GM23338 (cell line): ENCODE measurements at regions not wholly inside any gene's neighbourhood (a gene's known extent, or its start where the extent isn't known, plus 50 kb on each side); places are given as distances from the start of the nearest gene placed in this dataset.

Experiments
- ATAC-seq: fragments of 200-7000 bp; cut with Tn5 transposase; 3 replicates; pipeline ENCODE4 v1.9.1; 2020
- DNase-seq: peaks from one replicate; pipeline ENCODE4 v3.0.0-alpha.2; 2015; ENCODE audit warnings: low spot score
- H2AFZ ChIP-seq: fragments of 200-600 bp; sonication (generic); 2 replicates; pipeline ENCODE4 v1.8.0; 2016; ENCODE audit warnings: antibody characterized with exemption, mild to moderate bottlenecking, moderate library complexity
- H3F3A ChIP-seq: fragments of 200-600 bp; sonication (generic); replicated peaks from 2 replicates; pipeline ENCODE4 v1.8.0; 2017; ENCODE audit warnings: antibody characterized with exemption, mixed run types, low read depth
- H3K27ac ChIP-seq: fragments of 200-600 bp; sonication (generic); 2 replicates; pipeline ENCODE4 v1.6.1; 2016; ENCODE audit warnings: low read depth
- H3K27me3 ChIP-seq: fragments of 200-600 bp; sonication (generic); 2 replicates; pipeline ENCODE4 v1.8.0; 2016; ENCODE audit warnings: mild to moderate bottlenecking, mixed run types, moderate library complexity; ENCODE audit not compliant: insufficient read depth
- H3K36me3 ChIP-seq: fragments of 200-600 bp; sonication (generic); 2 replicates; pipeline ENCODE4 v1.8.0; 2016; ENCODE audit warnings: mild to moderate bottlenecking; ENCODE audit not compliant: insufficient read depth
- H3K4me1 ChIP-seq: fragments of 200-600 bp; sonication (generic); 2 replicates; pipeline ENCODE4 v1.8.0; 2016; ENCODE audit warnings: mild to moderate bottlenecking, moderate library complexity; ENCODE audit not compliant: insufficient read depth
- H3K4me2 ChIP-seq: fragments of 200-600 bp; sonication (generic); 2 replicates; pipeline ENCODE4 v1.7.1; 2017; ENCODE audit warnings: mixed run types
- H3K4me3 ChIP-seq: fragments of 200-600 bp; sonication (generic); 2 replicates; pipeline ENCODE4 v1.6.1; 2016; ENCODE audit warnings: mixed run types
- H3K79me2 ChIP-seq: fragments of 200-600 bp; sonication (generic); replicated peaks from 2 replicates; pipeline ENCODE4 v1.8.0; 2017; ENCODE audit warnings: mild to moderate bottlenecking; ENCODE audit not compliant: insufficient read depth
- H3K9me2 ChIP-seq: fragments of 200-600 bp; sonication (generic); 2 replicates; pipeline ENCODE4 v1.8.0; 2017; ENCODE audit not compliant: insufficient read depth
- H4K20me1 ChIP-seq: fragments of 200-600 bp; sonication (generic); replicated peaks from 2 replicates; pipeline ENCODE4 v1.8.0; 2017; ENCODE audit warnings: mild to moderate bottlenecking; ENCODE audit not compliant: insufficient read depth
- H3K27ac Mint-ChIP-seq: 2 replicates; pipeline ENCODE4 v1.8.0; 2020; ENCODE audit warnings: inconsistent platforms, mild to moderate bottlenecking, moderate library complexity, mixed read lengths
- H3K27me3 Mint-ChIP-seq: 3 replicates; pipeline ENCODE4 v1.8.0; 2022; ENCODE audit warnings: low read depth, mild to moderate bottlenecking, moderate library complexity, mixed read lengths, inconsistent platforms; ENCODE audit not compliant: insufficient read depth, poor library complexity
- H3K36me3 Mint-ChIP-seq: 3 replicates; pipeline ENCODE4 v1.8.0; 2021; ENCODE audit warnings: low read depth, mild to moderate bottlenecking, inconsistent platforms, moderate library complexity, mixed read lengths
- H3K4me1 Mint-ChIP-seq: 3 replicates; pipeline ENCODE4 v1.8.0; 2020; ENCODE audit warnings: mild to moderate bottlenecking, inconsistent platforms, mixed read lengths
- H3K4me3 Mint-ChIP-seq: 3 replicates; pipeline ENCODE4 v1.8.0; 2021; ENCODE audit warnings: moderate library complexity, mild to moderate bottlenecking, inconsistent platforms, mixed read lengths
- H3K9me3 Mint-ChIP-seq: 3 replicates; pipeline ENCODE4 v1.8.0; 2020; ENCODE audit warnings: moderate library complexity, mild to moderate bottlenecking, inconsistent platforms, mixed read lengths
- CREB1 ChIP-seq: fragments of 250-450 bp; sonication (Bioruptor Pico); IDR thresholded peaks from 2 replicates; pipeline ENCODE4 v1.5.0; 2020; ENCODE audit warnings: low read depth, mild to moderate bottlenecking, moderate library complexity
- CTCF ChIP-seq, 2 experiments: fragments of 200-600 bp in 1 of 2; sonication (generic) in 1 of 2; conservative IDR thresholded peaks; 2 replicates each; pipeline versions ENCODE4 v1.5.1 to v1.6.1; 2016 to 2017; ENCODE audit warnings: antibody characterized with exemption in 2 of 2, low read depth in 2 of 2, mild to moderate bottlenecking in 2 of 2, moderate library complexity in 1 of 2
- JUNB ChIP-seq: IDR thresholded peaks from one replicate; pipeline ENCODE4 v1.6.1; 2016; ENCODE audit warnings: antibody characterized with exemption; ENCODE audit not compliant: unreplicated experiment
- NANOG ChIP-seq: IDR thresholded peaks from 2 replicates; pipeline ENCODE4 v1.6.1; 2016; ENCODE audit warnings: antibody characterized with exemption, borderline replicate concordance
- POLR2AphosphoS5 ChIP-seq: IDR thresholded peaks from 2 replicates; pipeline ENCODE4 v1.6.1; 2016; ENCODE audit warnings: antibody characterized with exemption, low read depth
- REST ChIP-seq: IDR thresholded peaks from one replicate; pipeline ENCODE4 v1.6.1; 2018; ENCODE audit warnings: antibody characterized with exemption; ENCODE audit not compliant: unreplicated experiment
- STAT1 ChIP-seq: IDR thresholded peaks from one replicate; pipeline ENCODE4 v1.6.1; 2016; ENCODE audit warnings: antibody characterized with exemption; ENCODE audit not compliant: unreplicated experiment
- ZNF462 ChIP-seq: fragments of 250-450 bp; sonication (Bioruptor Pico); IDR thresholded peaks from 2 replicates; pipeline ENCODE4 v1.5.0; 2020; ENCODE audit warnings: mild to moderate bottlenecking, moderate library complexity

GRCh38 chr6:90997076-90997475 lies 410.2 kb upstream of the MAP3K7 start:
- H3F3A ChIP-seq, result no peaks in the 10 kb centered on the region
- H3K4me1 ChIP-seq, result no peaks in the 10 kb centered on the region
- H3K36me3 Mint-ChIP-seq, result no peaks in the 10 kb centered on the region
- no peak overlapping the region for H3K4me3 Mint-ChIP-seq
- H3K27me3 Mint-ChIP-seq, result no peaks in the 10 kb centered on the region
- no peaks in the 10 kb centered on the region for H3K9me3 Mint-ChIP-seq
- no peaks in the 10 kb centered on the region for H3K9me2 ChIP-seq
- no peak for ATAC-seq
- no peak overlapping the region for H3K27ac Mint-ChIP-seq
- H3K79me2 ChIP-seq, result no peaks in the 10 kb centered on the region
- H3K27me3 ChIP-seq, result no peaks in the 10 kb centered on the region
- H4K20me1 ChIP-seq, result no peaks in the 10 kb centered on the region
- no peak overlapping the region for H3K4me3 ChIP-seq
- H3K4me2 ChIP-seq, result no peak overlapping the region
- H3K4me1 Mint-ChIP-seq, result no peaks in the 10 kb centered on the region
- H3K36me3 ChIP-seq, result no peaks in the 10 kb centered on the region
- H3K27ac ChIP-seq, result no peak overlapping the region
- TF ChIP-seq CREB1 (CRISPR knock-in tag), result no peak
- TF ChIP-seq POLR2AphosphoS5, result no peak
- TF ChIP-seq CTCF (conservative IDR thresholded peaks at IDR 0.05; ENCODE audit: low read depth in 2 of 2), result no peak
- no peak for TF ChIP-seq STAT1
- no peak for TF ChIP-seq ZNF462 (CRISPR knock-in tag)
- TF ChIP-seq NANOG, result no peak
- no peak for TF ChIP-seq REST
- no peak for TF ChIP-seq JUNB
- no peak for DNase-seq
- H2AFZ ChIP-seq, result no peak overlapping the region
